Left renal pelvis (tissue), 4 donors: ENCODE measurements at regions not wholly inside any gene's neighbourhood (a gene's known extent, or its start where the extent isn't known, plus 50 kb on each side); places are given as distances from the start of the nearest gene placed in this dataset.

Source experiments
- DNase-seq, 4 donors: peaks; one replicate each; pipeline ENCODE4 v3.0.0-alpha.2; 2013; ENCODE audit warnings: low read depth in 4 of 4, low spot score in 3 of 4

DNA sequence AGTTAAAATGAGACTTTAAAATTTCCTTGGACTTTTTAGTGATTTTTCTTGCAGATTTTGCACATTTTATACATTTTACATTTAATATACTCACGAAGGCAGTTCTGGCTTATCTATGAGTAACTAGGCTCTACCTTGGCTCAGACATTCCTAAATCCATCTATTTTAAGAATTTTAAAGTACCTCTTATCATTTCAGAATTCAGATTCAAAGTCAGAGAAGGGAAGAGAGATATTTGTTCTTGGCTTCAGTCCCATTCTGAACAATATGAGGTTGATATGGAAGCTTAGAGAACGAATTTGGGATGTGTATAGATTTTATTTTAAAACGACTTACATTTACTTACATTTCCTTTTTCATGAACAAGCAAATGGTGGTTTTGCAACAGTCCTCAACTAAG, 230.2 kb downstream of the LMO4 start:
- no peak for DNase-seq

DNA sequence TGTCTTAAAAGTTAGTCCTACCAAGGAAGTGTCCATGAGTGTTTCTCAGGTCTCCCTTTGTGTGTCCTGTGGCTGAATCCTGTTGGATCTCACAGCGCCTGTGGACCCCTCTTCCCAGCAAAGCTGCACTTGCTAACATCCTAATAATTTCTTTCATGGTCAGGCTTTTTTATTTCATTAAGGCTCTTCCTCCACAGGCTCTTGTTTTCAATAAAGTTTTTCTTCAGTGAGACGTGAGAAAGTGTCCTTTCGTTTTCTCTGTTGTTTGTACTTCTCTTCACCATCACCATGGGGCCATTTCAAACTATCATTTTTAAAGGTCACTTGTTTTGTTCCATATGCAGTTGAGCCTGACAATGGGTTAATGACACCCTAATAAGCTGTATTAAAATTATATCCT, 231.5 kb downstream of the LMO4 start:
- DNase-seq = no peak

DNA sequence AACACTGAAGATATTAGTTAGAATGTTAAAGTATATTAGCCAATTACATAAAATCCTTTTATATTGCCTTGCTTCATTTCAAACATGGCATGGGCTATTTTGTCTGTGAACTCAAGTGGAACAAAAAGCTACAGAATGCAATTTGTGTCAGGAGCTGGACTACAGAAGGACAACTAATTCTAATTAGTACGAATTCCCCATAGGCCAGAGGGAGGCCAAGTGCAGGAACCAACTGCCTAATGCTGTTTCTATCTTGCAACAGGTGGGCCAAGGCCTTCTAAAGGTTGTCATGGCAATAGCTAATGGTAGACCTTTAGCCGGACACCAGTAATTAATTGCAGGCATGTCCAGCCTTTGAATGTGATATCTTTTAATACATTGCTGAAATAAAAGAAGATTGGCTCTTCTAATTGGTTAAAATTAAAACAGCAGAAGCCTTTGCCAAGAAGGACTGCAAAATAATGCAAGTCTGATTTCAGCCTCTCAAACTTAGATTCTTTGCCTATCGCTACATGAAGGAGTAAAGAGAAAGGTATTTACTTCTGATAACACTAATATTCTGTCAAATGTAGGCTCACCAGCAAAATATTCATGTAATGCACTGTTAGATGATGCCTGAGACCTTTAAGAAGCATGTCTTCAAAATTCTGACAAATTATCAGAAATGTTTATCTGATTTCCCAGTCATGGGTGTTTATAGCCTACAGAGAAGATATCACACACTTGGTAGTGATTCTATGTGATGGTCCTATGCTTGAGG, 232.1 kb downstream of the LMO4 start:
- no peak for DNase-seq

DNA sequence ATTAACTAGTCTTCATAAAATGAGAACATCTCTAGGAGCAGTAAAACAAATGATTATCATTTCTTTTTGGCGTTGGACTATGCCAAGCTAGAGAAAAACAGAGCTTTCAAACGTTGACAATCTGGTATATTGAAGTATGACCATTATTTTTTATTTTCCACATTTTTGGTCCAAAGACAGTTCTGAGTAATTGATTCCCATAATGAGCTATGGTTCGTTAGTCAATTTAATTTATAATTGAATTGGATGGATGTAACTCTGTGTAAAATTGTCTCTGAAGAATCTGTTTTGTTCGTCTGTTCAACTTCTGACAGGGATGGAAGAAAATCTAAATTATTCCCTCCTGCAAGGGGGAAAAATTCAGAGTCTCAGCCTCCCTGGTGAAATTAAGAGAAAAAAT, 234.5 kb downstream of the LMO4 start:
- no peak for DNase-seq

DNA sequence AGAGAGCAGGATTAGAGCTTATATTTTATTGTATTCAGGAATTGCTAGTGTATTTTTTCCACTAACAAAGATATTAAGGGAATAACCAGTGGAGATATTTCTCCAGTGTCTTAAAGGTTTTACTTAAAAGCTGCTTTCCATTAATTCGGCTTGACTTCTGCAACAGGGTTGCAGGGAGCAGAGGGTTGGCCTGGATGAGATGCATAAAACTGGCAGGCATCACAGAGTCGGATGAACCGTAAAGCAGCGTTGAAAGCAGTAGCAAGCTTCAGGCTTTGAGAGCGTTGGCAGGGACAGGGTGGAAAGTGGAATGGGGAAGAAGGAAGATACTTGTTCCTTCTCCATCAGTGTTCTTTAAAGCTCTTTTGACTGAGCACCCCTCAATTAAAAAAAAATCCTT, 237.2 kb downstream of the LMO4 start:
- DNase-seq = no peak

DNA sequence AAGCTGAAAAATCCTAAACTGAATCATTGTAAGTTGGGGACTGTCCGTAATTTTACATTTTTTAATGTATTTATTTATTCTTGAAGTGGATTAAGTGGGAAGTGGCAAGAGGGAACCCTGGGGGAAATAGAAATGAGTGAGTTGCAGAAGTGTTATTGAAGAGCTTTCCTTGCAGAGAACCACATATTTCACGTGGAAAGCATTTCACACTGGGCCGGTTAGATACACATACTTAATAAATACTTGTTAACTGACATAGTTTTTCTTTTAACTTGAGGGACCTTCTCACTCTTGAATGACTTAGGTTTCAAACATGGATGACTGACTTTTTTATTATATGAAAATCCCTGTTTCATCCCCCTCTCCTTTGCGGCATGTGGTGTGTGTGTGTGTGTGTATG, 239.3 kb downstream of the LMO4 start:
- no peak for DNase-seq

DNA sequence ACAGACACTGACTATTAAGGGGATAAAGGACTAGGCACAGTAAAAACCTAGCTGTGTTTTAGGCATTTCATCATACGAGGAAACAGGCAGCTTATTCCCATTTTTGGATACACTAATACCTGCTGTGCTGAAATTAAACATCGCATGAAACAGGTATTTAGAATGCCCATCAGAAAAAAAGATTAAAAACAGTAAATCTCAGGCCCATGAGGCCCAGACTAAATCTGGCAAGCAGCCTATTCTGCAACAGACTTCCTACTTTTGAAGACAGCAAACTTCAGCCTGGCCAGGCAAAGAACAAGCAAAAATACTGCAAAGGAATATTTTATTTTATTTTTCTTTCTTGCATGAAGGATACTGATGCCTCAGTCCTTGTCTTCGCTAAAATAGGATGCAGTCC, 240.2 kb downstream of the LMO4 start:
- no peak for DNase-seq

DNA sequence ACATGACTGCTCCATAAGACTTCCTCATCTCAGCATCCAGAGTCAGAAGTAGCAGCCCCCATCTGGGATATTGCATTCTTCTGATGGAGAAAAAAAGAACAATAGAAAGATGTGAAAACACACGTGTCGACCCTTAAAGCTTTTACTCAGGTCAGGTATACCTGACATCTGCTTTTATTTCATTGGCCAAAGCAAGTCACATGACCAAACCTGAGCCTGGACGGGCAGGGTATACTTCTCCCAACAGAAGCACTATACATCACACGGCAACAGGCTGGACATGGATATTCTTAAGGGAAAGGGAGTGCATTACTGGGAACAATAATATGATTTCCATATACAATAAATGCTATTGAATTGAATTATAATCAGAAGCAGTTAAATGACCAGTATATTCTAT, 243.3 kb downstream of the LMO4 start:
- no peak for DNase-seq

DNA sequence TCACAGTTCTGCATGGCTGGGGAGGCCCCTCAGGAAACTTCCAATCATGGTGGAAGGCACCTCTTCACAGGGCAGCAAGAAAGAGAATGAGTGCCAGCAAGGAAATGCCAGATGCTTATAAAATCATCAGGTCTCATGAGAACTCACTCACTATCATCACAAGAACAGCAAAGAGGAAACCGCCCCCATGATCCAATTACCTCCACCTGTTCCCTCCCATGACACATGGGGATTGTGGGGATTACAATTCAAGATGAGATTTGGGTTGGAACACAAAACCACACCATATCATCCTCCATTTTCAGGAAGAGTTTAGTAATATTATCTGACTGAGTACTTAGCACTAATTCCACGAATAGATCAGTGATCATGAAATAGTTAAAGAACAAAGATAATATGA, 244.2 kb downstream of the LMO4 start:
- no peak for DNase-seq

DNA sequence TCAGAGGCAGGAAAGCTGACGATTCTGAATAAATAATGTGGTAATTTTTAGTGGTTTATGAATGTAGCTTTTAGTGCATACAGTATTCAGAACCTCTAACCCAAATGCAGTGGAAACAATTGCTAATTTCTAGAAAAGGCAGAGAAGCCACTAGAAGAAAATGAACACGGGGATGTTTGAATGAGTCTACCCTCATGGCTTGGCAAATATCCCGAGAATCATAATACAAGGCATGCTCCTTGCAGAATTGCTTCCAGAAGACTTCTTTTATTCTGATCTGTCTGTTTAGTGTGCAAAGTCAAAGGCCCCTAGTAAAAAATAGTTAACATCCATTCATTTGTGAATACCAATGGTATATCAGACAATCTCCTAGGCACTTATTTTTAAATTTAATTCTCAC, 246.8 kb downstream of the LMO4 start:
- DNase-seq = no peak

DNA sequence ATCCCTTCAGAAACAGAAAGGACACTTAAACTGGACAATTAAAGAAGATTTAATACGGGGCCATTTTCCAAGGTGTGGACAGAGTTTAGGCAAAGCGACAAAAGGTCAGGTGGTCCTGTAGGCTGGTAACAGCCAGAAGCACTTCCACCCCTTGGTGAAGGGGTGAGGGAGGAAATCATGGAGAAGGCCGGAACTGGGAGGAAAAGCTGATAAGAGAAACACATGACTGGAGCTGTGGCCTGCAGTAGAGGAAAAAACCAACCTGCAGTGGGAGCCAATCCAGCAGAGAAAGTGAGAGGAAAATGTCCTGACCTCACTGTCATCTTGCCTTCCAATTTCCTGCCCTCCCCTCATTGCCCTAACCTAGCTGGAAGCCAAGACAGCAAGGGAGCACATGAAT, 249.8 kb downstream of the LMO4 start:
- no peak for DNase-seq

DNA sequence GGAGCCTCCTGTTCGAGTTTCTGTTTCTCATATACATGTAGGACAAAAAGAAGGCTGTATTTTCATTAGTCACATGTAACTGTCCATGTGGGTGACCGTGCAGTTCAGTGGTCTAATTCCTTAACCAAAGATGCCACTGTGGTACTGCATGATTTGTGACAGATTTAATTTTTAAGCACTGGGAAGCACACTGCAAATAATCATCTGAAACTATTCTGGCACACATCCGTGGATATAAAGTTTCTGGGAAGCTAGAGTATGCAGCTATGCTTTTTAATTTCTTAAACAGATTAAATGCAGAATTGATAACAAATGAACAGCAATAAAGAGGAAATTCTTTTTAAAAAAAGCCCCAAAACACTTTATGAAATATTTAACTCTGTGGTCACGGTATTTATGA, 254.8 kb downstream of the LMO4 start:
- no peak for DNase-seq

DNA sequence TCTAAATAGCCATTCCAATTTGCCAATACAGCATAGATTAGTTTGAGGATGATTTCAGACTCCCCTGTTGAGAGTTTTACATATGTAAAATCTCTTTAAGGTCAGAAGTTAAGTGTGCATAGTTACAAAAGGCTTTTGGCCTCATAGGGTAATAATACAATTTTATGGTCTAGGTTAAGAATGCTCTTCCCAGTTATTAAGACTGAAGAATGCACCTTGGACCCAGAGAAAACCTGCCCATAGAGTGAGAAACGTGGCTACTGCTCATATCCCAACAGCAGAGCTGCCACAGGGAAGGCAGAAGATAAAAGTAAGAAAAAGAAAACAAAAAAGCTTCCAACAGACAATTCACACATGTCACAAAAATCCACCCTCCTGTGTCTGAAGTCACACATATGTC, 255.9 kb downstream of the LMO4 start:
- no peak for DNase-seq

DNA sequence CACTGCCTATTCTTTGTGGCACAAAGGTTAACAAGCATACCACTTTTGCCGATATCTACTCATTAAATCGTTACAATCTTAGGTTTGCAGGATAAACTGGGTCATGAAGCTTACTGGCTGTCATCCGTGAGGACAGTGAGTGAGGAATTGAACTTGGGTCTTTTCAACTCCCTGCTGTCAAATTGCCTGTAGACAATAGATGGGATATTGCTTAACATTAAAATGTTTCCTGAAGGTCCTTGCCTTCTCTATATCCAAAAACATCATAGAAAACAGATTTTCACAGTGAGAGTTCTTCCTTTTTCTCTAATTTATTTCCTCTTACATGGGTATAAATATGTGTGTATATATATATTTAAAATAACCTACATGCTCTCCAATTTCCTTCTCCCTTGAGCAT, 257.8 kb downstream of the LMO4 start:
- no peak for DNase-seq

DNA sequence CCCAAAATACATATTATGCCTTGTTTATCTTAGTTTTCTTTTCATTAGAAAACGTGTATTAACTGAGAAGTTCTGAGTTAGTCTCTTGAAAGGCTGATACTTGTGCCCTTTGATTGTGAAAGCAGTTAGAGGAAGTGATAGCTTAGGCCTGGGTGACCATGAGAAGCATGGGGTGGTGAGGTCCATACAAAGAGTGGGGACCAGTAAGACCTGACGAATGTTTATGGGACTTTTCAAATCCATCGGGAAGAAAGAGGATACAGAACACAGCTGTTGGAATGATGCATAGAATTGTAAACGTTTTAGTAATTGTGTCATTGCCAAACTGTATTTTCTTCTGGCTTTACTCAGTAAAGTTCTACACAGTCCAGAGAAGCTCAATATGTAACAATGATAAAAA, 259.8 kb downstream of the LMO4 start:
- DNase-seq = no peak

DNA sequence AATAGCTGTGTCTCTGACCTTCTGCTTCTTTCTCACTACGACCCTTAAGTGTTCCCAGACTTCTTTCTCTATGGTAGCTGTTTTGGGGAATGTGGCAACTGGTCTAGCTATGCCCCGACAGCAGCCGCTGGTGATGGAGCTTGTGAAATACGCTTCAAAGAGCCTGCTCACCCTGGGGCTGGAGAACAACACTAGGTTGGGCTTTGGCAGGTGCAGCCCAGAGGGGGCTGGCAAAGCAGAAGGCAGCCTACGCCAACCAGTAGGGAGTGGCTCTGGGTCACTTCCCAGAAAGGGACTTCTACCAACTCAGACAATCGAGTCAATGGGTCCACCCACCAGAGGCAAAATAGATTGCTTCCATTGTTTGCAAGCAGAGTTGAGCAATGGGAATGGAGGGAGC, 262.8 kb downstream of the LMO4 start:
- DNase-seq = no peak

DNA sequence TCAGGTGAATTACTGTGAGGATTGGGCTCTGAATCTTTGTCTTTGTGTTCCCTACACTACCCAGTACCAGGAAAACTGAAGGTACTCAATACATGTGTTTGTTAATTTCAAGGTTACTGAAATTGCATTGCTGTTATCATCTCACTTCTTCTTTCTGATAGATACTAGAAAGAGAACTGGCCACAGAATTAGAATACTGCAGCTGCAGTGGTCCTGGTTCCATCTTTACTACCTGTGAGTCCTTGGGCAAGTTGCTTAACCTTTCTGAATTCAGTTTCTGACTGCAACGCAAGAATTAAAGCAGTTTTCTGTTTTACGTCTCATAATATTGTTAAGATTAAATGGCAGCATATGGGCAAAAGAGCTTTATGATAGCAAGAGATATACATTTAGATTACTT, 263.5 kb downstream of the LMO4 start:
- DNase-seq = no peak

DNA sequence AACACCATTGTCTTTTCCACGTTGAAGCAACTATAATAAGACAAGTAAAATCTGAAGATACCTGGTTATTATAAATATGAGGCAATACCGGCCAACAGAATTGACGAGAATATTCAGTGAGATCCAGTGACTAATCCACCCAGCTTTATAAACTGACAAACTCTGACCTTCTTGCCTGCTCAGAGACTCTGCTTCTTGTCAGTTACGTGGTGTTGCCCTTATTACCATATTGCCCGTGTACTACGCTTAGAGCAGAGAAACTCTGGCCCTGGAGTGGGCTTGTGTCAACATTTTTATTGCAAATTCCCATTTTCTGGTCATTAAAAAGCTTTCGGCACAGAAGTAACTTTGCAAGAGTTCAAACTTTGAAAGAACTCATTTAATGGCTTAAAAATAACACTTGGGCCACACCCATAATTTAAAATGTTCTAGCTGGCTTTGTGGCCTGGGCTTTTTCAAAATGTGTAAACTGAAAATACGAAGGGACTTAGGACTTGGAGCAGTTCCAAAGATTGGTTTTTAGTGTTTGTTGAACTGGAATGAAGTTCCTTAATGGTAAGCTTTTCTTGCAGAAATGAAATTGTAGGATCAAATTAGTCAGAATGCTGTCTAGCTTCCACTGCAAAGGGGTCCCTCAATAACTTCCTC, 266.2 kb downstream of the LMO4 start:
- no peak for DNase-seq

DNA sequence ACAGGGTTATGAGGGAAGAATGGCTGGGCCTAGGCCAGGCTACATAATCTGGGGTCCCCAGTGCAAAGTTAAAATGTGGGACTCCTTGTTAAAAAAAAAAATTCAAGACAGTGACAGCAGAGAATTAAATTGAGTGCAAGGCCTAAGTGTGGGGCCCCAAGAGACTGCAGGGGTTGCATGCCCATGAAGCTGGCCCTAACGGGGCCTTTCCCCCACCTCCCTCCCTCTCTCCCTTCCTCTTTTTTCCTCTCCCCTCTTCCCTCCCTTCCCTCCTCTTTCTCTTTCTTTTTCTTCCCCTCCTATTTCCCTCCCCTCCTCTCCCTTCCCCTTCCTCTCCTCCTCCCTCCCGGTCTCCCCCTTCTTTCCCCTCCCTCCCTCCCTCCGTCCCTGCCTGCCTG, 266.7 kb downstream of the LMO4 start:
- no peak for DNase-seq

DNA sequence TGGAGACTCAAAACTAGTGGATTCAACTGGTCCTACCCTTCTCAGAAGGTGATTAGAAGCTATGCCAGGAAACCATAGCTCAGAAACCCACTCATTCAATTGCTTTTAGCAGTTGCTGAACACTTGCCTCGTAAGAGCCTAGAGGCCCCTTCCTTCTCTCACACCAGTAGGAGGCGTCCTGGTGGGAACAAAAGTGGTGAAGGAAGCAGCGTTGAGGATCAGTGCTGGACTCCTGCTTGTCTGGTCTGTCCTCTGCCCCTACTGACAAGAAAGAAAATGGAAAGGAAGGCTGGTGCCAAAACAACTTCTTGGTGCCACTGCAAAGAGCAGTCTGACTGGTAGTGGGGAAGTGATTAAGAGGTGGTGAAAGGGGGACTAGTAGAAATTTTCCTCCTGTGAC, 269.7 kb downstream of the LMO4 start:
- no peak for DNase-seq

DNA sequence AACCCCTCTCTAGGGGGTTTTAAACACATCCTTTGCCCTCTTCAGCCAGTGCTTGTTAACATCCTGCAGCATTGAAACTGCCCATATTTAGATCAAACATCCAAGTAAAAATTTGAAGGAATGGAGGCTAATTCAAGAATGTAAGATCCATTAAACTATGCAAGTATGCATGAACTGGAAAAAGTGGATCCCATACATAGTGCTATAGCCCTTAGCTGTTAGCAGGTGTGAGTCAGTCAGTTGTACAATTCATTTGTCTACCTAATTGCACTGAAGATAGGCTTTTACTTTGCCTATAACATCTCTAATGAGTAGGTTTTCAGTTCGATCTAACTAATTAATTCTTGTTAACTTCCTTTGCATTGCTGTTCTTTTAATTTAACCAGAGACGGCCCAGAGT, 270.9 kb downstream of the LMO4 start:
- no peak for DNase-seq

DNA sequence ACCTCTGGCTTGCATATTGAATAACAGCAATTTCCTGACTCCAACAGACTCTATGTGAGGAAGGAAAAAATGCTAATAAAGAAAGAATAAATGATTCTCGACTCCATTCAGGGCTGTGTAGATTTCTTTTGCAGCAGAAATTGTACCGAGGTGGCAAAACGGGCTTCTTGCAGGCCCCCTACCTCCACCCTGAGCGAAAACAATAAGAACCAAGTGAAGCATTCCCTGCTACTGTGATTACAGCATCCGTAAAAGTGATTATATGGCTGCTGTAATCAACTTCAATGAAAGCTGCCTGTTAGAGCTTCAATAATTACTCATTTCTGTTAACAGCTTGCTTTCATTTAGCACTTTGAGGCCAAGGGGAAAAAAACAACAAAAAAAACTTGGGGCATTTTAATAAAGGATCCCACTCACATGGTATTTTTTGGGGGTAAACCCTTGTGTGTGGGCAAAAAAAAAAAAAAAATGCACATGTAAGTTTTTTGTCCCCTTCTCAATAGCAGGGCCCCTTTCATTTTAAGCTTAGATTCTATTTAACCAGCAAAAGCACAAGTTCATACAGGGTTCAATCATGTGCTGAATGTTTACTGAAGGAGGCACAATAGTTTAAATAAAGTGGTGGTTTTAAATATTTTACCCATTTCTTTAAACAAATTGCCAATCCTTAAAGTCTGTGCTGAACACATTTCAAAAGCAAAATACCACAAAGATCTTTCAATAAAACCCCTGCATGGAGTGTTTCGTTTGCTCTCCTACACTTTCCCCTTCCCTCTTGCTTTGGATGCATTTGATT, 271.6 kb downstream of the LMO4 start:
- DNase-seq = no peak
